ACC112 (cell line): ENCODE measurements at regions not wholly inside any gene's neighbourhood (a gene's known extent, or its start where the extent isn't known, plus 50 kb on each side); places are given as distances from the start of the nearest gene placed in this dataset.
"Not testable (repeated sequence)": the region's sequence is repeated elsewhere in the genome, so short reads cannot be mapped to it uniquely, and the experiment has no call there.

ENCODE experiments used
- H2AFZ ChIP-seq: fragments of 200-600 bp; sonication (generic); one replicate; pipeline ENCODE4 v1.6.0; 2017; ENCODE audit warnings: antibody characterized with exemption, low read length; ENCODE audit not compliant: unreplicated experiment
- H3K27ac ChIP-seq: fragments of 200-600 bp; sonication (generic); 2 replicates; pipeline ENCODE4 v1.5.1; 2014; ENCODE audit warnings: low read depth, mild to moderate bottlenecking, antibody characterized with exemption, low read length, moderate library complexity
- H3K27me3 ChIP-seq: fragments of 200-600 bp; sonication (generic); 2 replicates; pipeline ENCODE4 v1.6.1; 2014; ENCODE audit warnings: mild to moderate bottlenecking, antibody characterized with exemption, low read length, moderate library complexity, mixed read lengths; ENCODE audit not compliant: insufficient read depth
- H3K36me3 ChIP-seq: fragments of 200-600 bp; sonication (generic); 2 replicates; pipeline ENCODE4 v1.6.1; 2016; ENCODE audit warnings: mild to moderate bottlenecking, antibody characterized with exemption, low read length, moderate library complexity, mixed read lengths; ENCODE audit not compliant: insufficient read depth
- H3K4me1 ChIP-seq: fragments of 200-600 bp; sonication (generic); one replicate; pipeline ENCODE4 v1.6.1; 2016; ENCODE audit warnings: low read length, mixed read lengths; ENCODE audit not compliant: insufficient read depth, unreplicated experiment, control insufficient read depth
- H3K4me3 ChIP-seq: fragments of 200-600 bp; sonication (generic); 2 replicates; pipeline ENCODE4 v1.5.1; 2014; ENCODE audit warnings: mild to moderate bottlenecking, low read depth, low read length
- H3K79me2 ChIP-seq: fragments of 200-600 bp; sonication (generic); one replicate; pipeline ENCODE4 v1.6.0; 2016; ENCODE audit warnings: low read length; ENCODE audit not compliant: control insufficient read depth, unreplicated experiment, insufficient read depth

GRCh38 chr10:94149702-94150101 lies 156.0 kb downstream of the PLCE1 start:
- Histone ChIP-seq H3K27ac (no peak overlapping the region), H3K36me3 (0 out of 2 replicates have a peak, but pooled peaks cover 4% of the 10 kb centered on the region), H2AFZ (no peak overlapping the region), H3K4me1 (no peaks in the 10 kb centered on the region), H3K79me2 (no peaks in the 10 kb centered on the region), H3K4me3 (no peak overlapping the region), H3K27me3 (no peaks in the 10 kb centered on the region)

GRCh38 chr10:94150541-94151184 lies 156.9 kb downstream of the PLCE1 start:
- no peaks in the 10 kb centered on the region for H3K4me1 ChIP-seq

GRCh38 chr10:94155722-94156271 lies 162.1 kb downstream of the PLCE1 start:
- Histone ChIP-seq H3K27me3 (no peaks in the 10 kb centered on the region), H2AFZ (no peak overlapping the region), H3K79me2 (no peaks in the 10 kb centered on the region), H3K36me3 (no peaks in the 10 kb centered on the region), H3K27ac (no peak overlapping the region), H3K4me3 (no peak overlapping the region), H3K4me1 (no peaks in the 10 kb centered on the region)

More at GRCh38 chr10:94150541-94151184, 156.9 kb downstream of the PLCE1 start:
- Histone ChIP-seq H3K27me3 (no peaks in the 10 kb centered on the region), H3K36me3 (no peaks in the 10 kb centered on the region), H3K79me2 (no peaks in the 10 kb centered on the region), H3K4me3 (no peak overlapping the region), H2AFZ (no peak overlapping the region), H3K27ac (no peak overlapping the region)

- H3K79me2 ChIP-seq: no peaks in the 10 kb centered on the region
Measured at GRCh38 chr10:94156453-94156852, 162.7 kb downstream of the PLCE1 start.

GRCh38 chr10:94165158-94165611 lies 171.5 kb downstream of the PLCE1 start:
- H3K27me3 ChIP-seq, H3K36me3 ChIP-seq, H3K27ac ChIP-seq, H3K4me3 ChIP-seq, H2AFZ ChIP-seq, H3K79me2 ChIP-seq, H3K4me1 ChIP-seq: not testable (repeated sequence)

More at GRCh38 chr10:94156453-94156852, 162.7 kb downstream of the PLCE1 start:
- Histone ChIP-seq H3K36me3 (no peaks in the 10 kb centered on the region), H3K4me1 (no peaks in the 10 kb centered on the region), H3K27me3 (no peaks in the 10 kb centered on the region), H3K27ac (no peak overlapping the region), H2AFZ (no peak overlapping the region), H3K4me3 (no peak overlapping the region)

- Histone ChIP-seq H3K4me1 (no peaks in the 10 kb centered on the region), H3K27me3 (no peaks in the 10 kb centered on the region), H3K79me2 (no peaks in the 10 kb centered on the region), H2AFZ (no peak overlapping the region), H3K27ac (no peak overlapping the region), H3K4me3 (no peak overlapping the region), H3K36me3 (no peaks in the 10 kb centered on the region)
Measured at GRCh38 chr10:94172332-94172731, 178.6 kb downstream of the PLCE1 start.

GRCh38 chr10:94173594-94173993 lies 179.9 kb downstream of the PLCE1 start:
- Histone ChIP-seq H3K4me1 (no peaks in the 10 kb centered on the region), H3K79me2 (no peaks in the 10 kb centered on the region), H3K27ac (no peak overlapping the region), H2AFZ (no peak overlapping the region), H3K27me3 (no peaks in the 10 kb centered on the region), H3K36me3 (no peaks in the 10 kb centered on the region), H3K4me3 (no peak overlapping the region)

GRCh38 chr10:94174838-94175237 lies 181.1 kb downstream of the PLCE1 start:
- Histone ChIP-seq H3K4me3 (no peak overlapping the region), H3K27ac (no peak overlapping the region), H3K79me2 (no peaks in the 10 kb centered on the region), H2AFZ (no peak overlapping the region), H3K27me3 (no peaks in the 10 kb centered on the region), H3K36me3 (no peaks in the 10 kb centered on the region), H3K4me1 (no peaks in the 10 kb centered on the region)

GRCh38 chr10:94178475-94179253 lies 184.1 kb downstream of the NOC3L start:
- no peak overlapping the region for H2AFZ ChIP-seq
- H3K36me3 ChIP-seq: no peaks in the 10 kb centered on the region
- H3K27me3 ChIP-seq: no peaks in the 10 kb centered on the region
- H3K27ac ChIP-seq: no peak overlapping the region
- no peaks in the 10 kb centered on the region for H3K79me2 ChIP-seq
- peaks cover 13% of the 10 kb centered on the region for H3K4me1 ChIP-seq
- no peak overlapping the region for H3K4me3 ChIP-seq

GRCh38 chr10:94180576-94180975 lies 182.2 kb downstream of the NOC3L start:
- no peaks in the 10 kb centered on the region for H3K36me3 ChIP-seq
- H3K27ac ChIP-seq: no peak overlapping the region
- H3K79me2 ChIP-seq: no peaks in the 10 kb centered on the region
- no peak overlapping the region for H2AFZ ChIP-seq
- no peak overlapping the region for H3K4me3 ChIP-seq
- H3K4me1 ChIP-seq: peaks cover 25% of the 10 kb centered on the region
- H3K27me3 ChIP-seq: no peaks in the 10 kb centered on the region
